Thymus (tissue), 11 donors: ENCODE measurements at regions not wholly inside any gene's neighbourhood (a gene's known extent, or its start where the extent isn't known, plus 50 kb on each side); places are given as distances from the start of the nearest gene placed in this dataset.

Experiments used
- DNase-seq, 9 donors: peaks; one replicate each; pipeline ENCODE4 v3.0.0-alpha.2; 2013; ENCODE audit warnings: low spot score in 9 of 9, low read depth in 6 of 9, missing footprints in 1 of 9
- H3K27ac ChIP-seq, 2 donors: one replicate each; pipeline ENCODE4 v1.5.1; 2013; ENCODE audit warnings: control low read depth in 1 of 2, low read depth in 1 of 2, low read length in 1 of 2, mild to moderate bottlenecking in 1 of 2, moderate library complexity in 1 of 2
- H3K27me3 ChIP-seq, 2 donors: one replicate each; pipeline ENCODE4 v1.5.1; 2013; ENCODE audit warnings: low read length in 1 of 2; ENCODE audit not compliant: control insufficient read depth in 2 of 2, insufficient read depth in 1 of 2
- H3K36me3 ChIP-seq, 2 donors: one replicate each; pipeline ENCODE4 v1.5.1; 2013; ENCODE audit warnings: low read length in 1 of 2, mild to moderate bottlenecking in 1 of 2, moderate library complexity in 1 of 2; ENCODE audit not compliant: control insufficient read depth in 2 of 2, insufficient read depth in 2 of 2
- H3K4me1 ChIP-seq, 2 donors: one replicate each; pipeline ENCODE4 v1.5.1; 2013; ENCODE audit warnings: low read length in 2 of 2; ENCODE audit not compliant: control insufficient read depth in 2 of 2, insufficient read depth in 2 of 2
- H3K4me3 ChIP-seq, 2 donors: one replicate each; pipeline ENCODE4 v1.5.1; 2013; ENCODE audit warnings: low read length in 2 of 2, control low read depth in 1 of 2, mild to moderate bottlenecking in 1 of 2
- H3K9me3 ChIP-seq, 2 donors: one replicate each; pipeline ENCODE4 v1.5.1; 2013; ENCODE audit warnings: low read length in 1 of 2, mild to moderate bottlenecking in 1 of 2; ENCODE audit not compliant: control insufficient read depth in 2 of 2, insufficient read depth in 1 of 2
- WGBS: extraction: QIAGEN DNeasy Blood & Tissue Kit; methylation state at CpG from one replicate; pipeline ENCODE4 v1.1.7; 2013; 5-methylcytosine and 5-hydroxymethylcytosine counted together
- donor health status: healthy.

DNA sequence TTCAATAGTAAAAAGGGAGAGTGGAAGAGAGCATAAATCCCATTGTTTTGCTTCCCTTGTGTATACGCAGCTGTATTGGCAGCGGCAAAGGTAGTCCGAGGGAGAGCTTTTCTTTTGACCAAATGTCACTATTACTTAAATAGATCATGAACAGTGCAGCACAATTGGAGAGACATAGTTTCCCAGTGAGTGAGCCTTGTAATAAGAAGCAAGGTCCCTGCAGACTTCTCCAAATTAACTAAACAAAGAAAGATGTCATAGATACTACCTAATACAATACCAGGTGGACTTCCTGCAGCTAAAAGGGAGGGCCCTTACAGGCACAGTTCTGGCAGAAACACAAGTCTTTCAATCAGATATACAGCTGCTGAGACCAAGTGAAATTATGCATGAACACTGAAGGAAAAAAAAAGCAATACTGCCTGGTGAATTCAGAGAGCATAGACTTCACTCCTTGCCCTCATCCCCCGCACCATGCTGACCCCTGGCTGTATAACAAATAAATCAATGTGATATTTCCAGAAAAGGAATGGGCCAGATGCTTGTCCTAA lies 404.7 kb upstream of the CDH2 start:
- no peak for DNase-seq
- no peak overlapping the region for H3K4me3 ChIP-seq
- no peaks in the 10 kb centered on the region for H3K4me1 ChIP-seq
- no peaks in the 10 kb centered on the region for H3K27me3 ChIP-seq
- 82% methylated on average over 4 of the region's 4 CpGs for WGBS
- no peaks in the 10 kb centered on the region for H3K9me3 ChIP-seq
- no peak overlapping the region for H3K27ac ChIP-seq
- H3K36me3 ChIP-seq: no peaks in the 10 kb centered on the region

DNA sequence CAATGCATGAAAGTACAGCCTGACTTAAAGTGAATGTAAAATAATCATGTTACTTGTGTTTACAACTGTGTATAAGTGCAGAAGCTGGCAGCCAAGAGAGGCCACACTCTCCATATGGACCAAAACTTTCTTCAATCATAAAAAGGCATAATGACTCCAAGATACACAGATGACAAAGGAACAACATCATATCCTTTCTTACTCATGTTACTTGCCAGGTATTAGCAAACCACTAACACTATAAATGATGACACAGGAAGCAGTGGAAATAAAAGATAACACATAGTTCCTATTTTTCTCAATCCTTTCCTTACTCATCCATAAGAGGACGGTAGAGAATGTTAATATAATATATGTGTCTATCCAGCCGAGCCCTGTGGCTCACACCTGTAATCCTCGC lies 400.0 kb upstream of the CDH2 start:
- WGBS: 68% methylated on average over 3 of the region's 3 CpGs
- no peaks in the 10 kb centered on the region for H3K4me1 ChIP-seq

DNA sequence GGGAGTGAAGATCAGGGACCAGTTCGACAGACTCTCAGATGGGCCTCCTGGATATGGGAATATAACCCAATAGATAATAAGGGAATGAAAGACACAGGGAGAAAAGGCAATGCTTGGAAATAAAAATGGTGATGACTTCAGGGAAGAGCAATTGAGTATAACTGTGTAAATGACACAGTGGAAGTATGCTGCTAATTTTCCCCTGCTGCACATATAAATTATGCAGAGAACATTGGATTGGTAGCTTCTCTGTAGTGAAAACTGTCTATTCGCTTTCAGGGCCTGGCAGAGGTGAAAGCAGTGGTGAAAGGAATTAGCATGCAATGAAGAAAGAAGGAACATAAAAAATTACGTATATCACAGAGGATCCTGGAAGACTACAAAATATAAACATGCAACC lies 398.2 kb upstream of the CDH2 start:
- Histone ChIP-seq H3K27ac (no peak overlapping the region), H3K9me3 (no peaks in the 10 kb centered on the region), H3K27me3 (no peaks in the 10 kb centered on the region), H3K4me1 (no peaks in the 10 kb centered on the region), H3K36me3 (no peaks in the 10 kb centered on the region), H3K4me3 (no peak overlapping the region)
- DNase-seq: no peak
- 94% methylated on average over 3 of the region's 3 CpGs for WGBS

More for the DNA sequence above, 400.0 kb upstream of the CDH2 start:
- no peak for DNase-seq
- Histone ChIP-seq H3K4me3 (no peak overlapping the region), H3K27me3 (no peaks in the 10 kb centered on the region), H3K27ac (no peak overlapping the region), H3K36me3 (no peaks in the 10 kb centered on the region), H3K9me3 (no peaks in the 10 kb centered on the region)

DNA sequence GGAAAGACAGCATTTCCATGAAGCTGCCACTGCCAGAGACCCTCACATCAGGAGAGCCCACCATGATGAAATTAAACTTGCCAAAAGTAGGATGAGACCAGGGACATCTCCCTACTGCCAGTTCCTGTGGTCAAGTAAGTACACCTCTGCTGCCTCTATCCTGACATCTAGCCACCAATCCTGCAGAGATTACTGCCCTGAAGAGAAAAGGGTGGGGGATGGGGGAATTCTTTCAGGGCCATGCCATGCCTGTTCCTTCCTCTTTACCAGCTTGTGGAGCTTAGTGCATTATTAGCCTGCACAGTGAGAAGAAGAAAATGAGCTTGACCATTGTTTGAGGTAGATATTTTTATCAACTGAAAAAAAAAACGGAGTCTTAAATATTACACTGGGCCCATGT lies 397.2 kb upstream of the CDH2 start:
- H3K27ac ChIP-seq: no peak overlapping the region
- no peaks in the 10 kb centered on the region for H3K27me3 ChIP-seq
- H3K4me3 ChIP-seq: no peak overlapping the region
- no peak for DNase-seq
- H3K4me1 ChIP-seq: no peaks in the 10 kb centered on the region
- H3K9me3 ChIP-seq: no peaks in the 10 kb centered on the region
- no peaks in the 10 kb centered on the region for H3K36me3 ChIP-seq
- 86% methylated on average over 1 of the region's 1 CpG for WGBS

DNA sequence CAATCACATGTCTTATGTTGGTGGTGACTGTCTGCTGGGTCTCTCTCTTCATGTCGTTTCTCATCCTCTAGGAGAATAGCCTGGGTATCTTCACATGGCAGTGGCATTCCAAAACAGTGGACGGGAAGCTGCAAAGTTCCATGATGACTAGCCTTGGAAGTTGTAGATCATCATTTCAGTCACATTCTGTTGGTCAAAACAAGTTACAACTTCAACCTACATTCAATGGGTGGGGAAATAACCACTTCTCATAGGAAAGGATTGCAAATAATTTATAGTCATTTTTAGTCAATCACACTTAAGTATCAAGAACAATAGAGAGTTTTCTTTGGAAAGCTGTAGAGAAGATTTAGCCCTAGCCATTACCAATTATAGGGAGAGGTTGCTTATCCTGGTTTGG lies 395.0 kb upstream of the CDH2 start:
- Histone ChIP-seq H3K27ac (no peak overlapping the region), H3K4me1 (no peaks in the 10 kb centered on the region), H3K27me3 (no peaks in the 10 kb centered on the region), H3K9me3 (no peaks in the 10 kb centered on the region), H3K4me3 (no peak overlapping the region), H3K36me3 (no peaks in the 10 kb centered on the region)
- no peak for DNase-seq
- WGBS: 85% methylated on average over 2 of the region's 2 CpGs

DNA sequence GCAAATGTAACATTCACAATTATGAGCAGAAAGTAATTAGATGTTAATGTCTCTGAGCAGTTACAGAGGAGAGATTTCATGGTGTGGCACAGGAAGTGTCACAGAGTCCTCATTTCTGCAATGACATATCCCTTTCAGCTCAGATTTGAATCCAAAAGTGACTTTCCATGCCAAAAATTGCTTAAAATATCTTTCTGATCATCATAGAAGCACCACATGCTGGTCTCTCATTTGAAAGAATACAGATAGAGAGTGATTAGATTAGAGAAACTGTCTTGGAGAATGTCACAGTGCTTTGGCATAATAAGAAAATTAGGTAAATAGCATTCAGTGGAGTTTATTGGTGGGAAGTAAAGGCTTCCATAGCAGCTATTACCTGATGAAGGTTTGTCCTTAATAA lies 383.4 kb upstream of the CDH2 start:
- no peaks in the 10 kb centered on the region for H3K27me3 ChIP-seq
- H3K36me3 ChIP-seq: no peaks in the 10 kb centered on the region
- H3K4me1 ChIP-seq: no peaks in the 10 kb centered on the region
- DNase-seq: no peak
- H3K4me3 ChIP-seq: no peak overlapping the region
- H3K27ac ChIP-seq: no peak overlapping the region
- H3K9me3 ChIP-seq: no peaks in the 10 kb centered on the region

DNA sequence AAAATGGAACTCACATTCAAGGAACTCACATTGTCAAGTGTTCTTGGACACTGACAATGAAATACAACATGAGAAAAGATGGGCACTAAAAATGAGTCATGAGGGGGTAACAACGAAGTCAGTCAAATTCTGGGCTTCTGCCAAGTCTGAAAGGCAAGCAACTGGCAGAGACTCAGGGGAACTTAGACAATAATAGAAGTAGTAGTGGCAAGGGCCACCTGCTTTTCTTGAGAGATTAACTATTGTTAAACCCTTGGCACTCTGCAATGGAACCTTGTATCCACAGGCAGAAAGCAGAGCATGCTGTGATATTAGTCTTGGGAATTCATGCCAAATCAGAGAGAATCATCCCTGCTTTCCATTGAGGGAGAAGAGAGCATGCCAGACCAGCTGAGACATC lies 382.6 kb upstream of the CDH2 start:
- no peaks in the 10 kb centered on the region for H3K36me3 ChIP-seq
- no peak for DNase-seq
- no peak overlapping the region for H3K4me3 ChIP-seq
- H3K4me1 ChIP-seq: no peaks in the 10 kb centered on the region
- H3K27me3 ChIP-seq: no peaks in the 10 kb centered on the region
- no peak overlapping the region for H3K27ac ChIP-seq
- WGBS: 69% methylated on average over 1 of the region's 1 CpG
- H3K9me3 ChIP-seq: no peaks in the 10 kb centered on the region

DNA sequence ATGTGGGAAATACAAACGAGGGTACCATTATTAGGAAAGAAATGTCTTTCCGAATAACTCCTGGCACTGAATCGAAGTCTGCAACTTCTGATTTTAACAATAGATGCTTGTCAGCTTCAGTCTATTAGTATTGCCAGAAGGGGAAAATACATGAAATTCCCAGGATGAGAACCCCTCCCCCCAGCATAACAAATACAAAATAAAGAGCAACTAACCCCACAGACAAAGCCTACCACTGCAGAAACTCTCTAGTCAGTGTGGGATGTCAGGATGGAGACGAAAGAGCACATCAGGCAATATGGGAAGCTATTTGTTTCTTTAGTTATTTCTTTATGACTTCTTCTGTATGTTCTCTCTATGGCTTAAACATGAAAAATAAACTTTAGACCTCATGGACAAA lies 365.0 kb upstream of the CDH2 start:
- no peak for DNase-seq
- H3K27me3 ChIP-seq: no peaks in the 10 kb centered on the region
- no peaks in the 10 kb centered on the region for H3K4me1 ChIP-seq
- H3K27ac ChIP-seq: no peak overlapping the region
- H3K36me3 ChIP-seq: no peaks in the 10 kb centered on the region
- no peak overlapping the region for H3K4me3 ChIP-seq
- 90% methylated on average over 4 of the region's 4 CpGs for WGBS
- H3K9me3 ChIP-seq: no peaks in the 10 kb centered on the region

DNA sequence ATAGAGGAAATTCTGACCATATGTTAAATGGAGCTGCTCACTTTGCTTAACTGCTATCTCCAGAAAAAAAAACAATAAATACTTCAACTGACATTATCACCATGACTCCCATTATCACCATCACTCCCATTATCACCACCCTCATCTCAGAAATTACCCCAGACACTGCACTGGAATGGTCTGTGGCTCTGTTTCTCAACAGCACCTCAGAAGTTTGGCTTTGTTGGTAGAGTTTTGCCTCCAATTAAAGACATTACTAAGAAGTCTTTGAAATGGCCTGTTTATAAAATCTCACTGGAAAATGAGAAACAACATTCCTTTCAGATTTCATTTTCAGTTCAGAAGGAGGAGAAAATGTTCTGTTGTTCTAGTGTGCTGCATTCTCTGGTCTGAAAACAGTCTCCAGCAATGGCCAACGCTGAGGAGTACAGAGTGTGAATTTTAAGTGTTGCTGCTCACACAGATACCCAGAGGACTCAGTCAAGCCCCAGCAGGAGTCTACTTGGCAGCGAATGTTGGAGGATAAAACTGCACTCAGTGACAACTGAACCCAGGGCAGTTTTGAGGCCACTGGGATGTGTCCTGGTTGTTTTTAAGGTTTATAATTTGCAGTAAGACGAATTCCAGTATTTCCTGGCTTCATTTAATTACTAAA lies 364.5 kb upstream of the CDH2 start:
- Histone ChIP-seq H3K4me3 (no peak overlapping the region), H3K27ac (no peak overlapping the region), H3K27me3 (no peaks in the 10 kb centered on the region), H3K4me1 (no peaks in the 10 kb centered on the region), H3K9me3 (no peaks in the 10 kb centered on the region), H3K36me3 (no peaks in the 10 kb centered on the region)
- WGBS: 55% methylated on average over 3 of the region's 3 CpGs
- DNase-seq: no peak
